ENCODE measurements at regions not wholly inside any gene's neighbourhood (a gene's known extent, or its start where the extent isn't known, plus 50 kb on each side); places are given as distances from the start of the nearest gene placed in this dataset.

GRCh38 chr12:86367137-86367536, 110.9 kb upstream of the MGAT4C start:
- TF ChIP-seq REST (tag by site-specific recombination; IDR thresholded peaks at IDR 0.05) = no peak
- no peak for TF ChIP-seq CTCF (tag by site-specific recombination; IDR thresholded peaks at IDR 0.05)
- no peak for TF ChIP-seq ZNF121 (tag by site-specific recombination; IDR thresholded peaks at IDR 0.05)
- TF ChIP-seq ZSCAN30 (tag by site-specific recombination; IDR thresholded peaks at IDR 0.05) = no peak
- TF ChIP-seq ZNF146 (tag by site-specific recombination; IDR thresholded peaks at IDR 0.05) = no peak
- TF ChIP-seq KLF10 (tag by site-specific recombination; IDR thresholded peaks at IDR 0.05) = no peak
- TF ChIP-seq ZNF175 (tag by site-specific recombination; IDR thresholded peaks at IDR 0.05) = no peak
- no peak for TF ChIP-seq ZNF704 (tag by site-specific recombination; IDR thresholded peaks at IDR 0.05)
- no peak for TF ChIP-seq ZNF248 (tag by site-specific recombination; IDR thresholded peaks at IDR 0.05)
